K562 (cell line): ENCODE measurements at regions not wholly inside any gene's neighbourhood (a gene's known extent, or its start where the extent isn't known, plus 50 kb on each side); places are given as distances from the start of the nearest gene placed in this dataset.

Experiments
- ATAC-seq: fragments of 200-7000 bp; cut with Tn5 transposase; 3 replicates; pipeline ENCODE4 v1.9.1; 2020; ENCODE audit warnings: moderate library complexity
- BruUV-seq: library from RNA; stranded (reverse); fragments of 400-500 nt; replicated peaks from 2 replicates; lab custom pipeline; 2021; lab: Mats Ljungman, UMichigan
- CTCF ChIA-PET: fragments of 300-600 bp; formaldehyde crosslinking; extraction: SDS; loops from one replicate; lab custom pipeline; 2021; ENCODE audit warnings: low intra/inter-chr PET ratio; lab: Yijun Ruan, JAX
- POLR2A ChIA-PET: fragments of 300-600, 350-650 bp; sonication (Branson Sonifier 250); formaldehyde crosslinking; extraction: SDS; loops from one replicate; lab custom pipeline; 2021; ENCODE audit warnings: antibody characterized with exemption, inconsistent platforms; lab: Yijun Ruan, JAX
- DNase-seq, 4 experiments: peaks; one replicate each; pipeline versions ENCODE4 v3.0.0 to v3.0.0-alpha.2; 2011 to 2018; ENCODE audit warnings: low spot score in 3 of 4, mixed read lengths in 3 of 4; ENCODE audit errors: extremely low read depth in 1 of 4
- FAIRE-seq: peaks from 2 replicates; lab custom pipeline; 2011; peaks lifted over from hg19 to GRCh38; lab: Jason Lieb, UNC
- H2AFZ ChIP-seq: 2 replicates; pipeline ENCODE4 v1.6.0; 2011; ENCODE audit warnings: low read depth, low read length, control low read depth, inconsistent platforms
- H3K27ac ChIP-seq: fragments of 200-600 bp; 3 replicates; pipeline ENCODE4 v1.8.0; 2011; ENCODE audit warnings: low read depth, mild to moderate bottlenecking, control low read depth, inconsistent platforms, low read length, moderate library complexity, mixed read lengths; ENCODE audit errors: extremely low read depth
- H3K27me3 ChIP-seq, 2 experiments: fragments of 300-600 bp in 1 of 2; 2 replicates in 1 of 2; 3 replicates in 1 of 2; pipeline versions ENCODE4 v1.6.0 to v1.8.0; 2011; ENCODE audit warnings: inconsistent platforms in 2 of 2, low read length in 2 of 2, mild to moderate bottlenecking in 1 of 2, mixed read lengths in 1 of 2, moderate library complexity in 1 of 2; ENCODE audit not compliant: control insufficient read depth in 2 of 2, insufficient read depth in 2 of 2
- H3K36me3 ChIP-seq: fragments of 300-600 bp; 3 replicates; pipeline ENCODE4 v1.8.0; 2011; ENCODE audit warnings: mild to moderate bottlenecking, low read length, inconsistent platforms; ENCODE audit not compliant: control insufficient read depth, insufficient read depth
- H3K4me1 ChIP-seq, 2 experiments: fragments of 200-600 bp in 1 of 2; replicated peaks in 1 of 2; 2 replicates in 1 of 2; 3 replicates in 1 of 2; pipeline versions ENCODE4 v1.5.1 to v1.8.0; 2011; ENCODE audit warnings: inconsistent platforms in 2 of 2, low read length in 2 of 2, mild to moderate bottlenecking in 1 of 2, mixed read lengths in 1 of 2, moderate library complexity in 1 of 2; ENCODE audit not compliant: control insufficient read depth in 2 of 2, insufficient read depth in 2 of 2
- H3K4me2 ChIP-seq: 2 replicates; pipeline ENCODE4 v1.6.1; 2011; ENCODE audit warnings: low read length, control low read depth, inconsistent platforms, mixed read lengths; ENCODE audit not compliant: insufficient read depth
- H3K4me3 ChIP-seq: fragments of 200-600 bp; sonication (generic), shearing (Covaris generic); 2 replicates; pipeline ENCODE4 v1.5.1; 2016; ENCODE audit warnings: control low read depth, inconsistent platforms
- H3K79me2 ChIP-seq: fragments of 200-600 bp; 3 replicates; pipeline ENCODE4 v1.8.0; 2011; ENCODE audit warnings: low read length, inconsistent platforms; ENCODE audit not compliant: control insufficient read depth, insufficient read depth
- H3K9ac ChIP-seq, 2 experiments: 2 replicates each; pipeline versions ENCODE4 v1.6.0 to v1.6.1; 2011; ENCODE audit warnings: low read depth in 2 of 2, low read length in 2 of 2, control low read depth in 1 of 2, inconsistent platforms in 1 of 2, mild to moderate bottlenecking in 1 of 2, mixed read lengths in 1 of 2; ENCODE audit not compliant: insufficient read depth in 1 of 2
- H3K9me1 ChIP-seq: one replicate; pipeline ENCODE4 v1.6.0; 2011; ENCODE audit warnings: inconsistent platforms, mild to moderate bottlenecking, low read length, moderate library complexity; ENCODE audit not compliant: control insufficient read depth, insufficient read depth
- H3K9me3 ChIP-seq: replicated peaks from 2 replicates; pipeline ENCODE4 v1.5.1; 2011; ENCODE audit warnings: low read depth, low read length, inconsistent platforms; ENCODE audit not compliant: control insufficient read depth, insufficient read depth
- H4K20me1 ChIP-seq: replicated peaks from 2 replicates; pipeline ENCODE4 v1.6.1; 2011; ENCODE audit warnings: low read length, inconsistent platforms, mixed read lengths; ENCODE audit not compliant: control insufficient read depth, insufficient read depth
- FOXA3 ChIP-seq, 2 experiments: fragments of 450-650 bp in 1 of 2; sonication (generic) in 1 of 2; formaldehyde crosslinking; IDR thresholded peaks in 1 of 2; conservative IDR thresholded peaks in 1 of 2; 2 replicates each; pipeline versions ENCODE4 v1.4.0 to v1.8.0; 2020 to 2022; ENCODE audit warnings: mild to moderate bottlenecking in 2 of 2, missing genetic modification reagents in 1 of 2
- LEF1 ChIP-seq: fragments of 450-650 bp; IDR thresholded peaks from 2 replicates; pipeline ENCODE4 v1.6.1; 2016; ENCODE audit warnings: mild to moderate bottlenecking
- NCOR1 ChIP-seq: fragments of 450-650 bp; IDR thresholded peaks from 2 replicates; pipeline ENCODE4 v1.6.1; 2016; ENCODE audit warnings: mild to moderate bottlenecking, moderate library complexity
- YBX1 ChIP-seq: fragments of 450-650 bp; IDR thresholded peaks from 2 replicates; pipeline ENCODE4 v1.7.1; 2016; ENCODE audit warnings: mild to moderate bottlenecking
- ZBTB33 ChIP-seq: sonication (generic); formaldehyde crosslinking; IDR thresholded peaks from 2 replicates; pipeline ENCODE4 v1.8.1; 2023; ENCODE audit warnings: mild to moderate bottlenecking, missing genetic modification reagents
- WGBS: fragments of 100-300 bp; shearing (Covaris generic); methylation state at CpG from one replicate; pipeline ENCODE4 v1.1.6; 2016; ENCODE audit warnings: low coverage, mixed read lengths; ENCODE audit not compliant: insufficient coverage; ENCODE audit errors: missing lambda C conversion rate; 5-methylcytosine and 5-hydroxymethylcytosine counted together
- in situ Hi-C: fragments of 300-500 bp; cut with MboI; formaldehyde crosslinking; loops from 4 replicates; pipeline ENCODE4 v1.15.0; 2018; ENCODE audit warnings: inconsistent platforms, mixed read lengths
- intact Hi-C: fragments of 100-400 bp; cut with micrococcal nuclease; formaldehyde crosslinking; loops from 2 replicates; pipeline ENCODE4 v1.14.2; 2022
- TF ChIP-seq, protein P1 (sequence below), 2 experiments: fragments of 450-650 bp; formaldehyde crosslinking in 1 of 2; IDR thresholded peaks; 2 replicates each; pipeline versions ENCODE4 v1.4.0 to v1.6.1; 2014 to 2020; ENCODE audit warnings: mild to moderate bottlenecking in 2 of 2, borderline replicate concordance in 1 of 2, low read depth in 1 of 2
- TF ChIP-seq, protein P2 (sequence below), 2 experiments: fragments of 450-650 bp; IDR thresholded peaks; 2 replicates each; pipeline ENCODE4 v1.6.1; 2016
- TF ChIP-seq, protein P3 (sequence below): fragments of 250-450 bp; sonication (Bioruptor Pico); IDR thresholded peaks from 2 replicates; pipeline ENCODE4 v1.9.0; 2021; ENCODE audit warnings: mild to moderate bottlenecking

GRCh38 chr15:69883306-69883705 is 214.4 kb downstream of the TLE3 start:
- Histone ChIP-seq H3K9ac (no peak overlapping the region), H3K4me2 (no peak overlapping the region), H4K20me1 (no peaks in the 10 kb centered on the region; the same call in 1 of the 2 replicates), H2AFZ (no peak overlapping the region), H3K27ac (no peak overlapping the region), H3K4me3 (no peak overlapping the region), H3K9me3 (no peaks in the 10 kb centered on the region), H3K4me1 (no peaks in the 10 kb centered on the region), H3K9me1 (no peaks in the 10 kb centered on the region), H3K79me2 (no peaks in the 10 kb centered on the region), H3K27me3 (peaks cover 2 to 11% of the 10 kb centered on the region in 2 experiments; a peak in 2 of 5 replicates), H3K36me3 (no peaks in the 10 kb centered on the region)
- intact Hi-C loops, result no loop called here
- no peak for ATAC-seq
- no peak for FAIRE-seq
- no peak for DNase-seq
- ChIA-PET CTCF (no interaction called here), POLR2A (no interaction called here)
- BruUV-seq, result no TSS peak
- 0% methylated on average over 2 of the region's 2 CpGs for WGBS
- in situ Hi-C loops, result no loop called here
- TF ChIP-seq FOXA3 (CRISPR knock-in tag; conservative IDR thresholded peaks at IDR 0.05 in 1 of 2, IDR thresholded peaks at IDR 0.05 in 1 of 2), result no peak
- TF ChIP-seq, protein P1, sequence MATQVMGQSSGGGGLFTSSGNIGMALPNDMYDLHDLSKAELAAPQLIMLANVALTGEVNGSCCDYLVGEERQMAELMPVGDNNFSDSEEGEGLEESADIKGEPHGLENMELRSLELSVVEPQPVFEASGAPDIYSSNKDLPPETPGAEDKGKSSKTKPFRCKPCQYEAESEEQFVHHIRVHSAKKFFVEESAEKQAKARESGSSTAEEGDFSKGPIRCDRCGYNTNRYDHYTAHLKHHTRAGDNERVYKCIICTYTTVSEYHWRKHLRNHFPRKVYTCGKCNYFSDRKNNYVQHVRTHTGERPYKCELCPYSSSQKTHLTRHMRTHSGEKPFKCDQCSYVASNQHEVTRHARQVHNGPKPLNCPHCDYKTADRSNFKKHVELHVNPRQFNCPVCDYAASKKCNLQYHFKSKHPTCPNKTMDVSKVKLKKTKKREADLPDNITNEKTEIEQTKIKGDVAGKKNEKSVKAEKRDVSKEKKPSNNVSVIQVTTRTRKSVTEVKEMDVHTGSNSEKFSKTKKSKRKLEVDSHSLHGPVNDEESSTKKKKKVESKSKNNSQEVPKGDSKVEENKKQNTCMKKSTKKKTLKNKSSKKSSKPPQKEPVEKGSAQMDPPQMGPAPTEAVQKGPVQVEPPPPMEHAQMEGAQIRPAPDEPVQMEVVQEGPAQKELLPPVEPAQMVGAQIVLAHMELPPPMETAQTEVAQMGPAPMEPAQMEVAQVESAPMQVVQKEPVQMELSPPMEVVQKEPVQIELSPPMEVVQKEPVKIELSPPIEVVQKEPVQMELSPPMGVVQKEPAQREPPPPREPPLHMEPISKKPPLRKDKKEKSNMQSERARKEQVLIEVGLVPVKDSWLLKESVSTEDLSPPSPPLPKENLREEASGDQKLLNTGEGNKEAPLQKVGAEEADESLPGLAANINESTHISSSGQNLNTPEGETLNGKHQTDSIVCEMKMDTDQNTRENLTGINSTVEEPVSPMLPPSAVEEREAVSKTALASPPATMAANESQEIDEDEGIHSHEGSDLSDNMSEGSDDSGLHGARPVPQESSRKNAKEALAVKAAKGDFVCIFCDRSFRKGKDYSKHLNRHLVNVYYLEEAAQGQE (IDR thresholded peaks at IDR 0.05; ENCODE audit: borderline replicate concordance), result no peak
- TF ChIP-seq, protein P1 (CRISPR knock-in tag; IDR thresholded peaks at IDR 0.05; ENCODE audit: low read depth), result no peak
- TF ChIP-seq, protein P2, sequence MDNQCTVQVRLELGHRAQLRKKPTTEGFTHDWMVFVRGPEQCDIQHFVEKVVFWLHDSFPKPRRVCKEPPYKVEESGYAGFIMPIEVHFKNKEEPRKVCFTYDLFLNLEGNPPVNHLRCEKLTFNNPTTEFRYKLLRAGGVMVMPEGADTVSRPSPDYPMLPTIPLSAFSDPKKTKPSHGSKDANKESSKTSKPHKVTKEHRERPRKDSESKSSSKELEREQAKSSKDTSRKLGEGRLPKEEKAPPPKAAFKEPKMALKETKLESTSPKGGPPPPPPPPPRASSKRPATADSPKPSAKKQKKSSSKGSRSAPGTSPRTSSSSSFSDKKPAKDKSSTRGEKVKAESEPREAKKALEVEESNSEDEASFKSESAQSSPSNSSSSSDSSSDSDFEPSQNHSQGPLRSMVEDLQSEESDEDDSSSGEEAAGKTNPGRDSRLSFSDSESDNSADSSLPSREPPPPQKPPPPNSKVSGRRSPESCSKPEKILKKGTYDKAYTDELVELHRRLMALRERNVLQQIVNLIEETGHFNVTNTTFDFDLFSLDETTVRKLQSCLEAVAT (IDR thresholded peaks at IDR 0.05), result no peak
- TF ChIP-seq YBX1, result no peak
- no peak for TF ChIP-seq NCOR1
- TF ChIP-seq, protein P3, sequence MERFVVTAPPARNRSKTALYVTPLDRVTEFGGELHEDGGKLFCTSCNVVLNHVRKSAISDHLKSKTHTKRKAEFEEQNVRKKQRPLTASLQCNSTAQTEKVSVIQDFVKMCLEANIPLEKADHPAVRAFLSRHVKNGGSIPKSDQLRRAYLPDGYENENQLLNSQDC, result no peak
- no peak for TF ChIP-seq ZBTB33 (CRISPR knock-in tag)
- TF ChIP-seq LEF1, result no peak
